Activated T-helper 17 cell treated with anti-CD3 and anti-CD28 coated beads, Interleukin-2, amount 50 U/mL, for 72 hours (primary cell): ENCODE measurements at regions not wholly inside any gene's neighbourhood (a gene's known extent, or its start where the extent isn't known, plus 50 kb on each side); places are given as distances from the start of the nearest gene placed in this dataset.

ENCODE experiments used
- ATAC-seq: fragments of 150-1000 bp; cut with Tn5 transposase; replicated peaks from 2 replicates; pipeline ENCODE4 v1.10.0; 2021; ENCODE audit warnings: mild to moderate bottlenecking, moderate library complexity
- H3K27ac Mint-ChIP-seq: one replicate; pipeline ENCODE4 v1.8.0; 2022; ENCODE audit warnings: mixed read lengths
- H3K27me3 Mint-ChIP-seq: one replicate; pipeline ENCODE4 v1.8.0; 2022; ENCODE audit warnings: mixed read lengths
- H3K36me3 Mint-ChIP-seq: one replicate; pipeline ENCODE4 v1.8.0; 2022; ENCODE audit warnings: low read depth, mild to moderate bottlenecking, mixed read lengths
- H3K4me1 Mint-ChIP-seq: one replicate; pipeline ENCODE4 v1.8.0; 2022; ENCODE audit warnings: mixed read lengths
- H3K4me3 Mint-ChIP-seq: one replicate; pipeline ENCODE4 v1.8.0; 2022; ENCODE audit warnings: mild to moderate bottlenecking, mixed read lengths
- H3K9me3 Mint-ChIP-seq: one replicate; pipeline ENCODE4 v1.8.0; 2022; ENCODE audit warnings: mixed read lengths

- no peaks in the 10 kb centered on the region for H3K9me3 Mint-ChIP-seq
- H3K36me3 Mint-ChIP-seq: no peaks in the 10 kb centered on the region
- H3K27ac Mint-ChIP-seq: no peak overlapping the region
- peaks cover 34% of the 10 kb centered on the region for H3K27me3 Mint-ChIP-seq
- no peak for ATAC-seq
- H3K4me3 Mint-ChIP-seq: no peak overlapping the region
- H3K4me1 Mint-ChIP-seq: no peaks in the 10 kb centered on the region
These were observed 327.8 kb downstream of the MATN1 start for GRCh38 chr1:30395631-30396030.

GRCh38 chr1:30388386-30388785 lies 335.0 kb downstream of the MATN1 start:
- no peak overlapping the region for H3K4me3 Mint-ChIP-seq
- no peaks in the 10 kb centered on the region for H3K9me3 Mint-ChIP-seq
- peaks cover 58% of the 10 kb centered on the region for H3K27me3 Mint-ChIP-seq
- no peaks in the 10 kb centered on the region for H3K36me3 Mint-ChIP-seq
- no peak for ATAC-seq
- H3K27ac Mint-ChIP-seq: no peak overlapping the region
- H3K4me1 Mint-ChIP-seq: no peaks in the 10 kb centered on the region

GRCh38 chr1:30386156-30386926 lies 337.0 kb downstream of the MATN1 start:
- Mint-ChIP-seq H3K27ac (no peak overlapping the region), H3K4me3 (no peak overlapping the region), H3K9me3 (no peaks in the 10 kb centered on the region), H3K4me1 (no peaks in the 10 kb centered on the region), H3K27me3 (peaks cover 48% of the 10 kb centered on the region), H3K36me3 (no peaks in the 10 kb centered on the region)
- no peak for ATAC-seq

GRCh38 chr1:30385246-30385995 lies 338.0 kb downstream of the MATN1 start:
- Mint-ChIP-seq H3K27ac (no peak overlapping the region), H3K4me3 (no peak overlapping the region), H3K9me3 (no peaks in the 10 kb centered on the region), H3K36me3 (no peaks in the 10 kb centered on the region), H3K4me1 (no peaks in the 10 kb centered on the region), H3K27me3 (peaks cover 42% of the 10 kb centered on the region)
- no peak for ATAC-seq

- no peak for ATAC-seq
- no peak overlapping the region for H3K27ac Mint-ChIP-seq
- H3K27me3 Mint-ChIP-seq: peaks cover 37% of the 10 kb centered on the region
- no peak overlapping the region for H3K4me3 Mint-ChIP-seq
- no peaks in the 10 kb centered on the region for H3K9me3 Mint-ChIP-seq
- H3K36me3 Mint-ChIP-seq: no peaks in the 10 kb centered on the region
- no peaks in the 10 kb centered on the region for H3K4me1 Mint-ChIP-seq
These were observed 338.8 kb downstream of the MATN1 start for GRCh38 chr1:30384286-30385245.

GRCh38 chr1:30383221-30383711 lies 340.1 kb downstream of the MATN1 start:
- H3K4me3 Mint-ChIP-seq: no peak overlapping the region
- ATAC-seq: no peak
- no peak overlapping the region for H3K27ac Mint-ChIP-seq
- no peaks in the 10 kb centered on the region for H3K36me3 Mint-ChIP-seq
- no peaks in the 10 kb centered on the region for H3K9me3 Mint-ChIP-seq
- no peaks in the 10 kb centered on the region for H3K4me1 Mint-ChIP-seq
- H3K27me3 Mint-ChIP-seq: peaks cover 34% of the 10 kb centered on the region

GRCh38 chr1:30382496-30382895 lies 340.9 kb downstream of the MATN1 start:
- Mint-ChIP-seq H3K27ac (no peak overlapping the region), H3K27me3 (peaks cover 28% of the 10 kb centered on the region), H3K4me1 (no peaks in the 10 kb centered on the region), H3K36me3 (no peaks in the 10 kb centered on the region), H3K9me3 (no peaks in the 10 kb centered on the region), H3K4me3 (no peak overlapping the region)
- ATAC-seq: no peak

GRCh38 chr1:30381671-30382365 lies 341.6 kb downstream of the MATN1 start:
- Mint-ChIP-seq H3K4me1 (no peaks in the 10 kb centered on the region), H3K27ac (no peak overlapping the region), H3K9me3 (no peaks in the 10 kb centered on the region), H3K4me3 (no peak overlapping the region), H3K36me3 (no peaks in the 10 kb centered on the region), H3K27me3 (peaks cover 25% of the 10 kb centered on the region)
- ATAC-seq: no peak

- H3K4me1 Mint-ChIP-seq: no peaks in the 10 kb centered on the region
- no peaks in the 10 kb centered on the region for H3K9me3 Mint-ChIP-seq
- peaks cover 27% of the 10 kb centered on the region for H3K27me3 Mint-ChIP-seq
- no peak overlapping the region for H3K4me3 Mint-ChIP-seq
- no peaks in the 10 kb centered on the region for H3K36me3 Mint-ChIP-seq
- no peak overlapping the region for H3K27ac Mint-ChIP-seq
- no peak for ATAC-seq
These were observed 342.1 kb downstream of the MATN1 start for GRCh38 chr1:30381266-30381665.

GRCh38 chr1:30380625-30380984 lies 342.8 kb downstream of the MATN1 start:
- H3K36me3 Mint-ChIP-seq: no peaks in the 10 kb centered on the region
- H3K9me3 Mint-ChIP-seq: no peaks in the 10 kb centered on the region
- ATAC-seq: no peak
- no peak overlapping the region for H3K27ac Mint-ChIP-seq
- H3K4me1 Mint-ChIP-seq: no peaks in the 10 kb centered on the region
- no peak overlapping the region for H3K4me3 Mint-ChIP-seq
- peaks cover 31% of the 10 kb centered on the region for H3K27me3 Mint-ChIP-seq

- Mint-ChIP-seq H3K4me3 (no peak overlapping the region), H3K36me3 (no peaks in the 10 kb centered on the region), H3K27ac (no peak overlapping the region), H3K27me3 (peaks cover 25% of the 10 kb centered on the region), H3K4me1 (no peaks in the 10 kb centered on the region), H3K9me3 (no peaks in the 10 kb centered on the region)
- ATAC-seq: peak; percentile 40
These were observed 343.4 kb downstream of the MATN1 start for GRCh38 chr1:30379684-30380624.

GRCh38 chr1:30378991-30379581 lies 344.3 kb downstream of the MATN1 start:
- Mint-ChIP-seq H3K27me3 (peaks cover 28% of the 10 kb centered on the region), H3K4me1 (no peaks in the 10 kb centered on the region), H3K4me3 (no peak overlapping the region), H3K27ac (no peak overlapping the region), H3K9me3 (no peaks in the 10 kb centered on the region), H3K36me3 (no peaks in the 10 kb centered on the region)
- no peak for ATAC-seq
